Stimulated activated memory B cell treated with anti-CD40 and anti-IgM and Interleukin-4, amounts not matched to agents 10 μg/mL and 1 μg/mL and 100 μg/mL, for 72 hours (primary cell): ENCODE measurements at regions not wholly inside any gene's neighbourhood (a gene's known extent, or its start where the extent isn't known, plus 50 kb on each side); places are given as distances from the start of the nearest gene placed in this dataset.
A peak's percentile ranks its signal among the peaks of the same experiment; 100 is the strongest.

Source experiments
- ATAC-seq: fragments of 150-1000 bp; cut with Tn5 transposase; 2 replicates; pipeline ENCODE4 v1.10.0; 2021
- H3K27ac Mint-ChIP-seq: one replicate; pipeline ENCODE4 v1.8.0; 2022; ENCODE audit warnings: mild to moderate bottlenecking, mixed read lengths
- H3K27me3 Mint-ChIP-seq: one replicate; pipeline ENCODE4 v1.8.0; 2022; ENCODE audit warnings: mixed read lengths
- H3K36me3 Mint-ChIP-seq: one replicate; pipeline ENCODE4 v1.8.0; 2022; ENCODE audit warnings: mixed read lengths
- H3K4me1 Mint-ChIP-seq: one replicate; pipeline ENCODE4 v1.8.0; 2022; ENCODE audit warnings: mixed read lengths
- H3K4me3 Mint-ChIP-seq: one replicate; pipeline ENCODE4 v1.8.0; 2022; ENCODE audit warnings: mild to moderate bottlenecking, moderate library complexity, mixed read lengths
- H3K9me3 Mint-ChIP-seq: one replicate; pipeline ENCODE4 v1.8.0; 2022; ENCODE audit warnings: mixed read lengths

DNA sequence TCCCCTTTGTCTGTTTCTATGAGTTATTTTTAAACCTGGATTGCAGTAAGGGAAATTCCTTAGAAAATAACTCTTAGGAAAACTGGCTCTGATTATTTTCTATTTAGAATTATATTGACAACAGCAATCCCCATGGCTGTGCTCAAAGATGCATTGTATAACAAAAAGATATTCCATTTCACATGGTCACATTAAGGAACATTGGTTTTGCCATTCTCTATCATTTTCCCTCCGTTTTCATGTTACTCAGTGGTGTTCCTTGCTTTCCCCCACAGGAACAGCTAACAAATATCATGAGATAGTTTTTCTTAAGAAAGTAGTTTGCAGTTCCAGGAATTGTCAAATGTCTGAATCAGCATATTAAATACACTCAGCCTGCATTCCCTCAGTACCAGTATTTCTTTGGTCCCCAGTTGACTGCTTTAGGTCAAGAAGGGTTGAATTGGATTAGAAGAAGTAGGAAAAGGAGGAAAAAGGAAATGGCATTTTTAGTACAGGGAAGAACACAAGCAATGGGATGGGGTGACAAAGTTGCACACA is 436.7 kb downstream of the TNS3 start:
- H3K9me3 Mint-ChIP-seq, result no peaks in the 10 kb centered on the region
- H3K27me3 Mint-ChIP-seq, result peaks cover 16% of the 10 kb centered on the region
- H3K36me3 Mint-ChIP-seq, result no peaks in the 10 kb centered on the region
- H3K4me3 Mint-ChIP-seq, result no peak overlapping the region
- no peak for ATAC-seq
- peaks cover 15% of the 10 kb centered on the region for H3K4me1 Mint-ChIP-seq
- H3K27ac Mint-ChIP-seq, result no peak overlapping the region

DNA sequence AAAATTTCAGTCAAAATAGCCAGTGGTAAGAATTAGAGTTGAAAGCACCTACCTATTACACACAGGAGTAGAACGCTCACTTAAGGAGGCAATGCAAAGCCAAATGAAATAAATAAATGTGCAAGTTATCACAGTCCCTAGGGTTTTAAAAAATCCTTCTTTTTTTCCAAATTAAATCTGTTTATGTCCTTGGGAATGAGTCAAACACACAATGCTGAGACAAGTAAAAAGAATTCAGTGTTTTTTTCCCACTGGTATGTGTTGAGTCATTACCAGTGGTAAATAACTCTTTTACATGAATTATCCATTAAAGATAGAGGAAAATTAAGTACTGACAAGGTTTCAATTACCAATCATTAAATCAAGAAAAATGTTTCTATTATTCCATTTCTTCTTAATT is 438.6 kb downstream of the TNS3 start:
- Mint-ChIP-seq H3K27ac (no peak overlapping the region), H3K36me3 (no peaks in the 10 kb centered on the region), H3K27me3 (peaks cover 33% of the 10 kb centered on the region), H3K4me1 (no peaks in the 10 kb centered on the region), H3K4me3 (no peak overlapping the region), H3K9me3 (no peaks in the 10 kb centered on the region)
- no peak for ATAC-seq

DNA sequence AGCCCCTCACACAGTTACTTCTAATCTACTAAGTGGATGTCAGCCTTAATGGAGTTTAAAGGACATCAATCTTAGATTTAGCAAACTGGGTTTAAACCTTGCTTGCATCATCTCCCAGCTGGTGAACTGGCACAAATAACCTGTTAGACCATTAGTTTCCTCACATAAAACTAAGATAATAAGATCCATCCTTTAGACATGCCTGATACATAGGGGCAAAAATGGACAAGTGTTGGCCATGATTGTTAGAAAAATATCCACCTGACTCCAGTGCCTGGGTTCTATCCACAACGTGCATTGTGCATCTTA is 439.1 kb downstream of the TNS3 start:
- H3K4me3 Mint-ChIP-seq, result no peak overlapping the region
- no peak for ATAC-seq
- peaks cover 38% of the 10 kb centered on the region for H3K27me3 Mint-ChIP-seq
- H3K4me1 Mint-ChIP-seq, result no peaks in the 10 kb centered on the region
- no peaks in the 10 kb centered on the region for H3K9me3 Mint-ChIP-seq
- no peak overlapping the region for H3K27ac Mint-ChIP-seq
- no peaks in the 10 kb centered on the region for H3K36me3 Mint-ChIP-seq

DNA sequence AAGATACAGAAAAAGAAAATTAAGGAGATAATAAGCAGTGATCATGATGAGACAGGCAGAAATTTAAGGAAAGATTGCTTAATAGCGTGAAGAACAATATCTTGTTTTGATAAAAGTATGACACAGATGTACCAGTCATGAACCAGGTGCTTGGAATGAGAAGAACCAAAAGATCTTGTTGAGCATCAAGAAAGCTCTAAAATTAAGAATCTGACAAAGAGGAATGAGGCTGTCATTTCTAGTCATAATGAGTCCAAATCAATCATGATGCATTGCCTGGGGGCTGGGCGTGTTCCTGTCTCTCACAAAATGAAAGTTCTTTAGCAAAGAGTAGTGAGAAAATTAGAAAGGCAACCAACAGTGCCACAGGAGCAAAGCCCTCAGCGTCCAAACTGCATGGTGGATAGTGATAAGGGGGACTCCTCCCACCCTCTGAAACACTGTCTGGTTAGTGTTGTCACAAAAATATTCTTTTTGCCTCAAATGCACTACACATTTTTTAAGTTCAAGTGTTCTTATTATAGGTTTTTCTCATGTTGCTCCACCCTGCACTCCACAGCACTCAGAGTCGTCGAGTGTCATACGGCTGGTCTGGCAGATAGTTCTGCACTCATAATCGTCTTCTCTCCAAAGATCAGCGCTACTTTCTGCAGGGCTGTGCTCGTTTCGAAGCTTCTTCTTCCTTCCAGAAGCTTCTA is 439.6 kb downstream of the TNS3 start:
- ATAC-seq, result no peak
- no peak overlapping the region for H3K4me3 Mint-ChIP-seq

GRCh38 chr7:47132471-47132870 is 449.4 kb downstream of the TNS3 start:
- peaks cover 20% of the 10 kb centered on the region for H3K27me3 Mint-ChIP-seq
- no peak overlapping the region for H3K27ac Mint-ChIP-seq
- no peak for ATAC-seq
- H3K4me3 Mint-ChIP-seq, result no peak overlapping the region
- no peaks in the 10 kb centered on the region for H3K4me1 Mint-ChIP-seq
- no peaks in the 10 kb centered on the region for H3K9me3 Mint-ChIP-seq
- no peaks in the 10 kb centered on the region for H3K36me3 Mint-ChIP-seq

More for the DNA sequence above, 439.6 kb downstream of the TNS3 start:
- H3K4me1 Mint-ChIP-seq, result no peaks in the 10 kb centered on the region
- no peaks in the 10 kb centered on the region for H3K9me3 Mint-ChIP-seq
- H3K36me3 Mint-ChIP-seq, result no peaks in the 10 kb centered on the region
- H3K27ac Mint-ChIP-seq, result no peak overlapping the region
- peaks cover 41% of the 10 kb centered on the region for H3K27me3 Mint-ChIP-seq

- no peaks in the 10 kb centered on the region for H3K9me3 Mint-ChIP-seq
- no peak for ATAC-seq
- H3K36me3 Mint-ChIP-seq, result no peaks in the 10 kb centered on the region
- no peak overlapping the region for H3K4me3 Mint-ChIP-seq
- no peaks in the 10 kb centered on the region for H3K4me1 Mint-ChIP-seq
- peaks cover 20% of the 10 kb centered on the region for H3K27me3 Mint-ChIP-seq
- H3K27ac Mint-ChIP-seq, result no peak overlapping the region
Measured at GRCh38 chr7:47128700-47129099, 453.2 kb downstream of the TNS3 start.

GRCh38 chr7:47125529-47125928 is 456.4 kb downstream of the TNS3 start:
- ATAC-seq, result no peak
- Mint-ChIP-seq H3K9me3 (no peaks in the 10 kb centered on the region), H3K4me3 (no peak overlapping the region)

GRCh38 chr7:47119261-47119865 is 462.5 kb downstream of the TNS3 start:
- H3K27ac Mint-ChIP-seq, result no peak overlapping the region
- peaks cover 16% of the 10 kb centered on the region for H3K27me3 Mint-ChIP-seq
- no peak overlapping the region for H3K4me3 Mint-ChIP-seq
- no peak for ATAC-seq
- H3K4me1 Mint-ChIP-seq, result no peaks in the 10 kb centered on the region
- H3K36me3 Mint-ChIP-seq, result no peaks in the 10 kb centered on the region
- no peaks in the 10 kb centered on the region for H3K9me3 Mint-ChIP-seq

More at GRCh38 chr7:47125529-47125928, 456.4 kb downstream of the TNS3 start:
- H3K36me3 Mint-ChIP-seq, result no peaks in the 10 kb centered on the region
- H3K27me3 Mint-ChIP-seq, result peaks cover under 1% of the 10 kb centered on the region
- no peaks in the 10 kb centered on the region for H3K4me1 Mint-ChIP-seq
- no peak overlapping the region for H3K27ac Mint-ChIP-seq

- H3K27me3 Mint-ChIP-seq, result peaks cover 9% of the 10 kb centered on the region
- H3K9me3 Mint-ChIP-seq, result peaks cover 4% of the 10 kb centered on the region
- H3K4me1 Mint-ChIP-seq, result no peaks in the 10 kb centered on the region
- H3K27ac Mint-ChIP-seq, result no peak overlapping the region
- H3K4me3 Mint-ChIP-seq, result no peak overlapping the region
- ATAC-seq, result no peak
- no peaks in the 10 kb centered on the region for H3K36me3 Mint-ChIP-seq
Measured at GRCh38 chr7:47104206-47104549, 477.7 kb downstream of the TNS3 start.

- peak; percentile 35 for ATAC-seq
- no peaks in the 10 kb centered on the region for H3K36me3 Mint-ChIP-seq
- peaks cover 4% of the 10 kb centered on the region for H3K9me3 Mint-ChIP-seq
- H3K27ac Mint-ChIP-seq, result no peak overlapping the region
- no peaks in the 10 kb centered on the region for H3K4me1 Mint-ChIP-seq
- peaks cover 9% of the 10 kb centered on the region for H3K27me3 Mint-ChIP-seq
- no peak overlapping the region for H3K4me3 Mint-ChIP-seq
Measured at GRCh38 chr7:47103498-47104205, 478.3 kb downstream of the TNS3 start.

DNA sequence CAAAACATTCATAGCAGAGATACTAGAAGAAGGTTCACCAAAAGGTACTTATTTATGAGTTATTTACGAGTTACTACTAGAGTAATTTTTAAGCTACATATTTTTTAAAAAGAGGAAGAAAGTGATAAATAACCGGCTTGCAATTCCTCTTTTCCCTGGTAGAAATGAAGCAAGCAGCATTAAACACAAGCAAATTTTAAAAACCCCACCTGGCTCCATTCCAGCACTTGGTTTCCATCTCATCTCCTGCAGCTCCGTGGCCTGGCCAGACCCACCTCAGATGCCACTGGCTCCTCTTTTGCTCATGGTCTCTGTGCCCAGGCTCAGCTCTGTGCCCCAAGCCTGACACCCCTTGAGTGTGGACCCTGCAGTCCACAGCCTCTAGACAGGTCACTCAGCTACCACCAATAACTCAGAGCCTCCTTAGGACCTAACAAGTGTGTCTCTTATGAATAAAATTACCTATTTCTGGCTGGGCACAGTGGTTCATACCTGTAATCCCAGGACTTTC is 479.5 kb downstream of the TNS3 start:
- H3K36me3 Mint-ChIP-seq, result no peaks in the 10 kb centered on the region
- peaks cover 4% of the 10 kb centered on the region for H3K9me3 Mint-ChIP-seq
- peaks cover 9% of the 10 kb centered on the region for H3K27me3 Mint-ChIP-seq
- no peaks in the 10 kb centered on the region for H3K4me1 Mint-ChIP-seq
- ATAC-seq, result no peak
- no peak overlapping the region for H3K27ac Mint-ChIP-seq
- H3K4me3 Mint-ChIP-seq, result no peak overlapping the region

GRCh38 chr7:47100817-47101435 is 481.0 kb downstream of the TNS3 start:
- no peak overlapping the region for H3K4me3 Mint-ChIP-seq
- peaks cover 4% of the 10 kb centered on the region for H3K9me3 Mint-ChIP-seq
- no peaks in the 10 kb centered on the region for H3K36me3 Mint-ChIP-seq
- no peak for ATAC-seq
- H3K27ac Mint-ChIP-seq, result no peak overlapping the region
- H3K4me1 Mint-ChIP-seq, result no peaks in the 10 kb centered on the region
- peaks cover 9% of the 10 kb centered on the region for H3K27me3 Mint-ChIP-seq

DNA sequence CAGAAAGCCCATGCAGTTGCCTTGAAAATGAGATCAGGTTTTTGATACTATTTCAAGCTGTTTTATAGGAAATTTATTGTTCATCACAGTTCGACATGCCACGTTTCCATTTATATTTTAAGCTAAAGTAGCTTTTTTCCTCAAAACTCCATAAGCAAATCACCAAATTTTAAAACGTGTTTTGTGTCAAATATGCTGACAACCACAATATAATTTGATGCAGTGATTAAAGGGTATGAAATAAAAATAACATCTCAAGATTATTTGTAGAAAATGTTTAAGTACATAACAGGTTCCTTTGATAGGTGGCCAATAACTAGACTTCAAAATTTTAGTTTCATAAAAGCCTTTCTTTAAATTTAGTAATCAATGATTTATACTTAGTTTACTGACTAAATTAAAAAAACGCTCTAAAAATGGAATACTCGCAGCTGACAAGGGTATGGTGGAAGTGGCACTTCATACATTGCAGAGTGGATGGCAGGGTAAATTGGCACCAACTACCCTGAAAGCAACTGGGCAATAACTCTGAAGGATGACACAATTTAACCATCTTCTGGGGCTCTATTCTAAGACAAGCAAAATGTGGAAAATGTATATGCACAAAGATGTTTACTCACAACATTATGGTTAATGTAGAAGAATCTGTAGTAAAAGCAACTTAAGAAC is 481.6 kb downstream of the TNS3 start:
- Mint-ChIP-seq H3K9me3 (peaks cover 4% of the 10 kb centered on the region), H3K36me3 (no peaks in the 10 kb centered on the region), H3K27ac (no peak overlapping the region), H3K4me1 (no peaks in the 10 kb centered on the region), H3K4me3 (no peak overlapping the region), H3K27me3 (peaks cover 9% of the 10 kb centered on the region)
- ATAC-seq, result no peak

GRCh38 chr7:47097431-47097830 is 484.5 kb downstream of the TNS3 start:
- Mint-ChIP-seq H3K36me3 (no peaks in the 10 kb centered on the region), H3K4me3 (no peak overlapping the region), H3K27ac (no peak overlapping the region), H3K9me3 (peaks cover 4% of the 10 kb centered on the region), H3K27me3 (no peaks in the 10 kb centered on the region), H3K4me1 (no peaks in the 10 kb centered on the region)
- ATAC-seq, result no peak

DNA sequence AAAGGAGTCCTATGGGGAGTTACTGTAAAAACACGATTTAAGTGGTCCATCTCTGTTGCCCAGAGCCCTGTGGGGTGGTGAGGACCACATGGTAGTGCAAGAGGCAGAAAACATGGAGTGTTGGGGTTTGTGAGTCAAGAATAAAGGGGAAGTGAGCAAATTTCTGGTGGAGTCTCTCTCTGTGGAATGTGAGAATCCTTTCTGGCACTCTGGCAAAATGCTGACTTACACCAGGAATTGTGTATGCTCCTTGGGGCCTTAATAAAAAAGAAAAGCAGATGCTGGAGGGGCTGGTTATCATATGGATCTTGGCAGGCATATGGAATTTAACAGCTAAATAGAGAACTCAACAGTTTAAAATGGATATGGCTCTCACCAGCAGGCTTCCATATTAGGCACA is 486.0 kb downstream of the TNS3 start:
- Mint-ChIP-seq H3K36me3 (no peaks in the 10 kb centered on the region), H3K4me1 (no peaks in the 10 kb centered on the region), H3K27me3 (peaks cover 10% of the 10 kb centered on the region), H3K27ac (no peak overlapping the region), H3K9me3 (peaks cover 2% of the 10 kb centered on the region), H3K4me3 (no peak overlapping the region)
- no peak for ATAC-seq
